Testis (tissue), 2 donors: ENCODE measurements at regions not wholly inside any gene's neighbourhood (a gene's known extent, or its start where the extent isn't known, plus 50 kb on each side); places are given as distances from the start of the nearest gene placed in this dataset.

Experiments used
- CTCF ChIP-seq, 3 experiments: fragments of 450-650 bp in 2 of 3; fragments of 200-600 bp in 1 of 3; sonication (generic) in 1 of 3; IDR thresholded peaks; one replicate each; pipeline ENCODE4 v1.5.1; 2016 to 2019; ENCODE audit warnings: antibody characterized with exemption in 3 of 3, mild to moderate bottlenecking in 2 of 3, moderate library complexity in 1 of 3
- POLR2A ChIP-seq: fragments of 450-650 bp; IDR thresholded peaks from one replicate; pipeline ENCODE4 v1.6.1; 2017; ENCODE audit warnings: antibody characterized with exemption, mild to moderate bottlenecking, moderate library complexity

DNA sequence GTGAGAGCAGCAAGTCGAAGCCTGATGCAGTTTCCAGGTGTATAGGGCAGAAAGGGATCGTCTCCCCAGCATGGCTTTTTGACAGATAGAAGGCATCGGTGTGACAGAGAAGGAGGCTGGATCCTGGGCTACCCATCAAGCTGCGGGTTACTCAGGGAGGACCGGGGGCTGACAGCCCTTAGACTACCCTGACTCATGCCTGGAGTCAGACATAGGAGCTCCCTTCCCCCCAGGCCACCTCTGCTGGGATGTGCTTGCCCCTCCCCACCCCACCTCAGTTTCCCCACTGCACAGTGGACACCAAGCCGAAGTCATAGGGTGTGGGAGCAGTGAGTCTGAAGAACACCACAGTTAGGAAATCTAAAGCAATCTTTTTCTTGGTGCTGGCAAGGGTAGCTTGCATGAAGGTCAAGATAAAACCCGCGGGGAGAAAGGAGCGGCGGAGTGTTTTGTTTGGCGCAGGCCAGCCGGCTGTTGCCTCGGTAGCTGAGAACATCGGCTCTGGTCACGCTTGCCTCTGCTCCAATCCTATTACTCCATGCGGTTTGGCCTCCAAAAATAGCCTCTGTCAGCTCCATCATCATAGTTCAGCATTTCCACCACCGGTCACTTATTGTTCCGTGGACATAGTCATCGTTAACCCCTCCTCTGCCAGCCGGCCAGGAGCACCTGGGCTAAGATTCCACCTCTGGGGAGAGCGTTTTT is 169.2 kb upstream of the GLI2 start:
- TF ChIP-seq CTCF (IDR thresholded peaks at IDR 0.05) (no peak), POLR2A (no peak)
